Hepatic stellate cell (primary cell): ENCODE measurements at regions not wholly inside any gene's neighbourhood (a gene's known extent, or its start where the extent isn't known, plus 50 kb on each side); places are given as distances from the start of the nearest gene placed in this dataset.
"Not testable (repeated sequence)": the region's sequence is repeated elsewhere in the genome, so short reads cannot be mapped to it uniquely, and the experiment has no call there.

Source experiments
- DNase-seq: peaks from one replicate; pipeline ENCODE4 v3.0.0; 2011; ENCODE audit warnings: low spot score

DNA sequence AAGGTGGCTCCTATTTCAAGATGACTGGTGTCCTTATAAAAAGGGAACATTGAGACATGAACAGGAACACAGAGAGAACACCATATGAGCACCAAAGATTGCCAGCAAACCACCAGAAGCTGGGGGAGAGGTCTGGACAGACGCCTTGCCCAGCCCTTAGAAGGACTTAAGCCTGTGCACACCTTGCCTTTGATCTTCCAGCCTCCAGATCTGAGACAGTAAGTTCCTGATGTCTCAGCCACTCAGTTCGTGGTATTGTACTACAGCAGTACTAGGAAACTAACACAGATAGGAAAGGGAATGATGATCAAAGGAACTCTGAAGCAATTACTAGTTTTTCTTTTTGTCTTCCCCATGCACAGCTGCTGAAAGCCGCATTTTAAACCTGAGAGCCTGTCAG lies 137.3 kb upstream of the FHL2 start:
- no peak for DNase-seq

DNA sequence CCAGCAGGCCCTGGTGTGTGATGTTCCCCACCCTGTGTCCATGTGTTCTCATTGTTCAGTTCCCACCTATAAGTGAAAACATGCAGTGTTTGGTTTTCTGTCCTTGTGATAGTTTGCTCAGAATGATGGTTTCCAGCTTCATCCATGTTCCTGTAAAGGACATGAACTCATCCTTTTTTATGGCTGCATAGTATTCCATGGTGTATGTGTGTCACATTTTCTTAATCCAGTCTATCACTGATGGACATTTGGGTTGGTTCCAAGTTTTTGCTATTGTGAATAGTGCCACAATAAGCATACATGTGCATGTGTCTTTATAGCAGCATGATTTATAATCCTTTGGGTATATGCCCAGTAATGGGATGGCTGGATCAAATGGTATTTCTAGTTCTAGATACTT lies 130.4 kb upstream of the FHL2 start:
- DNase-seq = not testable (repeated sequence)

DNA sequence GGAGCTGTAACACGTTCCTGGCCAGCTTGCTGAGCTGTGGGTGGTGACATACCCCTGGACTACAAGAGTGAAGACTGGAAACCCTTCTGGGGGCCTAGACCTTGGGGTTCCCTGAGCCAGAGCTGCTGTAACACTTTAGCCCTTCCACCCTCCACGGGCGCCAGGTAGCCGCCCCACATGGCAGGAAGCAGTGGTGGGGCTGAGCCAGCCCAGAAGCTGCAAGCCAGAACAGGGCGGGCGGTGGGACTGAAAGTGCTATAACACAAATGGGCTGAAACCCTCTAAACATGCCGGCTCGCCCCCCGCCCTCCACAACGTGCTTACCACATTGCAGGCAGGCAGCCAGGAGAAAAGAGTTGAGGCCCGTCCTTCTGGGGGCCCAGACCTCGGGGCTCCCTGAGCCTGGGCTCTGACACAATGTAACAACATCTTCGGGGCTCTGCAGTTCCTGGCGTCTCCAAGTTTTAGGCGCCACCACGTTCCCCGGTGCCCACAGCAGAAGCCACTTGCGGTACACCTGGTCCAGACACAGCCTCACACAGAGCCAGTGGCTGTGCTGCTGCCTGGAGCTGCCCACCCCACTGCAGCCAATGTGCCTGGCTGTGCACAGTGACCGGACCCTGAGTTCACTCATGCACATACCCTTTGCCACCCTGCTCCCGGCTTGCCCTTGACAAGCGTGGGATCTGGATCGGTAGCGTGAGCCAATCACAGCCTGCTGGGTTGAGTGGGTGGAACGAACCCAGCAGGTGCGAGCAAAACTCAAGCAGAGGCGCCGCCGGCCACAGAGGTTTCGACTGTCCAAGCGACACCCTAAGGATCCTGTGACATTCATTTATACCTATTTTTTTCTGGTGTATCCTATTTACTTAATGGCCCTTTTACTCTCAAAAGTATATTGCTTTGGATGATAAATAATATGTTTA lies 127.4 kb upstream of the FHL2 start:
- DNase-seq = no peak

DNA sequence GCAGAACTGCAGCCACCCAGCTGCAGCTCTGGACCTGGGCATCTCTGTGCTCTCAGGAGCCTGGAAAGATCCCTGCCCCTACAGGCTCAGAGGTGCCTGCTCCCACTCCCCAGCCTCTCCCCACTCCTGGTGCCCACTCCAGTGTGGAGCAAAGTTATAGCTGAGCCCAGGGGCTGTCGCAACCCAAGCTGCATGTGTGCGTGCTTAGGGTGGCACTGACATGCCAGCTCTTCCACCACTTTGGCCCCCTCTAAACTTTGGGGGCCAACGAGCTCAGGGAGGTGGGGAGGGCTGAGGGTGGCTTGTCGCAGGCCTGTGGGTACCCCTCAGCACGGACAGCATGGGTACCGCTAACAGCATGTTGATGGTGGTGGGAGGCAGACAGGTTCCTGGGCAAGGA lies 126.3 kb upstream of the FHL2 start:
- DNase-seq = no peak

DNA sequence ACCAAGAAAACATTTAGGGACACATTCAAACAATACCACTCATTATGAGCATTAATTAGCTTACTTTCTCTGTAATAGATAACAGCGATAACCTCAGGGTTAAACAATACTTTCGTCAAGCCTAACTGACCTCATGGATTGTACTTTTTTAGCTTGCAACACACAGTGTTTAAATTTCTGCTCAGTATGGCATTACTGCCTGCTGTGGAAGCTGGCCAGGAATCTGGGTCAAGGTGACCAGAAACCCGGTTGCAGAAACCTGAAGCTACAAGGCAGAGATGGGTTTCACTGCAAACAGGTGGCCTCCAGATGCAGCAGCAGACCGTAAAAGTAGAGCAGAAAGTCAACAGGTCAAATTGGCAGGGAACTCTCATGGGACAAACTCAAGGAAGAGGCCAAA lies 123.8 kb upstream of the FHL2 start:
- no peak for DNase-seq

DNA sequence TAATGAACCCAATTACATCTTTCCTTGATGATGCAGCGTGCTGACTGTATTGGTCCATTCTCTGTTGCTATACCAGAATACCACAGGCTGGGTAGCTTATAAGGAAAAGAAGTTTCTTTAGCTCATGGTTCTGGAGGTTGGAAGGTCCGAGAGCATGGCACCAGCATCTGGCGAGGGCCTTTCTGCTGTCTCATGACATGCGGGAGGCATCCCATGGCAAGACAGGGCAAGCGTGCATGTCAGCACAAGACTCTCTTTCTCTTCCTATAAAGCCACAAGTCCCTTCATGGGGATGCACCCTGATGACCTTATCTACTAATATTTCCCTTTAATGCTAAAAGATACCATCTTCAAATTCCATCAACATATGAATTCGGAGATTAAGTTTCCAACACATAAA lies 122.8 kb upstream of the FHL2 start:
- DNase-seq = no peak

DNA sequence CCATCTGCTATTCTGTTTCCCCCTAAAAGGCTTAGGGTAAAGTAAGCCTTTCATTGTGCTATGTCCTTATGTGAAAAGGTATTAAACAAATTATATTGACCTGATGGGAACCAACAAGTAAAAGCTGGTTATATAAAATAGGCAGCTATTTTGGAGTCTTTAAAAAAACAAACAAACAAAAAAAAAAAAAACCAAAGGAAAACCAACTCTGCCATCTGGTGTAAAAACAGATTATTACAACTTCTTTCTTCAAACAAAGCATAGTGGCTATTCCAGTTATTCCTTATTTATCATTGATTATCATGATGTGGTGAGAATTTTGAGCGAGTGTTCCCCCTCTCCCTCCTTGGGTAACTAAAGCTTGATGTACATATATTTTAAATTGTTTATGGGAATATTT lies 122.3 kb upstream of the FHL2 start:
- DNase-seq = no peak

DNA sequence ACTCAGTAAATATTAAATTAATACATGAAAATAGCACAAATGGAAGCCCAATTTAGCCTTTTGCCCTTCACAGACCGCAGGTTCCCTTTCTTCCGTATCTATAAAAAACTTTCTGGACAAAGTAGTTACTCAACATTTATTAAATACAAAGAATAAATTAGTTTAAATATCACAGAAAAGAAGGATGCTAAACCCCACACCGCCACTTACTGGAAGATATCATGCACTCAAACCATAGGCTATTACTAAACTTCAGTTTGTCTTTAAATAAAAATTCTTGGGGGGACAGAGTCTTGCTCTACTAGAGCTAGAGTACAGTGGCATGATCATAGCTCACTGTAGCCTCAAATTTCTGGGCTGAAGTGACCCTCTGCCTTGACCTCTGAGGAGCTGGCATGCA lies 120.7 kb upstream of the FHL2 start:
- no peak for DNase-seq

DNA sequence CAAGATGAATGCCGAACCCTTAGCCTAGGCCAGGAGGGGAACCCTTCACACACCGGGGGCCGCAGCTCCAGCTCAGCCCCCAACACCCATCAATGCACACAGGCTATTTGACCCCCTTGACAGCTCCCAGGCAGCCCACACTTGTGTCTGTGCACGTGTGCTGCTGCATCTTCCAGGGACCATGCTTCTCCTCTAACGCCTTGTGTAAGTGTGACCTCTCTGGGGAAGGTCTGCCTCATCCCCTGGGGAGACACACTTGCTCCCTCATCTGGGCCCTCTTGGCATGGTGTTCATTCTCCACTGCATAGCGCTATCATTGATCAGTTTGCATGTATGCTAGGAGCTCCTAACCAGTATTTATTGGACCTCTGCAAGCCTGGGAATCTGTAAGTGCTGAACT lies 120.0 kb upstream of the FHL2 start:
- DNase-seq = no peak

DNA sequence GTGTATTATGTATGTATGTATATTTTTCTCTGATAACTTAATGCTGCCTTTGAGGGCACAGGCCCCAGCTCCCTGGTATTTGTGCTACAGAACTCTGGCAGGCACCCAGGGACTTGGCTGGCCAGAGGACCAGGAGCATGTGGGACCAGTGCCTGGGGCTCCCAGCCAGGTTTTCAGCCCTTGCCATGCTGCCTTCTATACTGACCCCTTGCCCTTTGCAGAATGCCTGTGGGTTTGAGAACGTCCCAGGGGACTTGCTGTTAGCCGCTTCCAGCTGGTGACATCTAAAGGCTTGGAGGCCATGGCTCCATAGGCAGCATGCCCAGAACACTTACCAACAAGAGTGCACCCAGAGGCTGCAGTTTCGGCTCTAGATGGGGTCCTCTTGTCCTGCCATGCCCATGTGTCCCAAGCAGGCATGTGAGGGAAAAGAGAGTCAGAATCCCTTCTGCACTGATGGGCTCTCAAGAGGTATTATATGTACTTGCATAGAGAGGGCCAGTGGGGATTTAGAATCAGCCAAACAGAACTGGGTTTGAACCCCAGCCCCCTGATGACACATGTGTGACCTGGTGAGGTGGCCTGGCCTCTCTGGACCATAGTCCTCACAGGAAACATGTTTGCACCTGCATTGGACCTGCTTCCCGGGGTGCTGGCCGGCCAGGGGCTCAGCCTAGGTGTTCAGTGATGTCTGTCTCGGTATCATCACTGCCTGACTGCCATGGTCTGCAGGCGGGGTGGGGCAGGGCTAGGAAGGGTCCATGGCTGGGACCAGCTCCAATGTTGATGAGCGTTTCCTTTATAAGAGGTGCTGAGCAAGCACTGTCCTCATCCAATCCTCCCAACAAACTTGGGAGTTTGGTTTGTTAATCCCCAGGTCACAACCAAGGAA lies 119.2 kb upstream of the FHL2 start:
- peak; percentile 51 for DNase-seq

DNA sequence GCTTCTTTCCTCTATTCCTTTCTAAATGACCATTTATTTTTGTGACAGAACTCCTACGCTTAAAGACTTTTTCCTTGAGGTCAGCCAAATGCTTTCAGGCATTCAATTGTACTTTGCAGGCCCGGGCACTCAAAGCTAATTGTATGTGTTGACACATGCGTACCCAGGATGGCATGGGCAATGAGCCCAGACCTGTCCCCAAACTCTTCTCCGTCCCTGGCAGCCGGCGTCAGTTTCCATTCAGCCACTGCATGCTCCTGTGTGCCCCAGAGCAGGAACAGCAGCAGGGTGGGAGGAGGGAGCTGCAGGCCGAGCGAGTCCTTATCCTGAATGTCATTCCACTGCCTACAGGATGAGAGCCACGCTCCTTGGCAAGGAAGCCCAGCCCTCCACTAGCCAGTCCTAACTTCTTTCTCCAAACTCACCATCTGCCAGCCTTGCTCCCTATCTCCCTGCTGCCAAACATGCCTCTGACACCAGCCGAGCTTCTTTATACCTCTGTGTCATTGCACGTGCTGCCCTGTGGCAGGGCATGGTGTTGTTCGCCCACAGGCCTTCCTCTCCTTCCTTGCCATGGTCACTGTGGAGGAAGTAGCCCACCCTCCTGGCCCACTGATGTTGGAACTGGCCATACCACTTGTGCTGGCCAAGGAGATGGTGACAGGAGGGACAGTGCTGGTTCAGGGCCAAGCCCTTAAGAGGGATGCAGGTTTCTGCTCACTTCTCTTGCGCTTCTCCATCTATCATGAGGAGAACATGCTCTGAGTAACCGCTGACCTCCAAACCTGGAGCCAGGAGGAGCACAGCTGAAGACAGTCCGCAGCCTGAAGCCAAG lies 116.9 kb upstream of the FHL2 start:
- DNase-seq = no peak

DNA sequence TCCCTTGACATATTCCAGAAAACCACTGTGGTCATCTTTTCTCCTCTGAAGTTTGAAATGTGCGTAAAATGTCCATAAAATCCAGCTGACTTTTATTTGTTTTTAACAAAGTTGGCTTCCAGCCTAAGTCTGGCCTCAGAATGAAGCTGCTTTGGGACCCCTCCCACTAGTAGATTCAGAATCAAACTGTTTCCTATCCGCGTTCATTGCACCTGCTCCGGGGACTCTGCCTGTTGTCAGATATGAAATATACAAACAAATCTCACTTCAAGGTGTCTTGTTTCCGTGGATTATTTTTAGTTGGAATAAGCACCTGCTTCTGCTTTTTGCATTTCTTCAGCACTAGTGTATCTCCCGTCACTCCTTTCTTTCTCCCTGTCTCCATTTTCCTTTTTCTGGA lies 115.7 kb upstream of the FHL2 start:
- DNase-seq = no peak

DNA sequence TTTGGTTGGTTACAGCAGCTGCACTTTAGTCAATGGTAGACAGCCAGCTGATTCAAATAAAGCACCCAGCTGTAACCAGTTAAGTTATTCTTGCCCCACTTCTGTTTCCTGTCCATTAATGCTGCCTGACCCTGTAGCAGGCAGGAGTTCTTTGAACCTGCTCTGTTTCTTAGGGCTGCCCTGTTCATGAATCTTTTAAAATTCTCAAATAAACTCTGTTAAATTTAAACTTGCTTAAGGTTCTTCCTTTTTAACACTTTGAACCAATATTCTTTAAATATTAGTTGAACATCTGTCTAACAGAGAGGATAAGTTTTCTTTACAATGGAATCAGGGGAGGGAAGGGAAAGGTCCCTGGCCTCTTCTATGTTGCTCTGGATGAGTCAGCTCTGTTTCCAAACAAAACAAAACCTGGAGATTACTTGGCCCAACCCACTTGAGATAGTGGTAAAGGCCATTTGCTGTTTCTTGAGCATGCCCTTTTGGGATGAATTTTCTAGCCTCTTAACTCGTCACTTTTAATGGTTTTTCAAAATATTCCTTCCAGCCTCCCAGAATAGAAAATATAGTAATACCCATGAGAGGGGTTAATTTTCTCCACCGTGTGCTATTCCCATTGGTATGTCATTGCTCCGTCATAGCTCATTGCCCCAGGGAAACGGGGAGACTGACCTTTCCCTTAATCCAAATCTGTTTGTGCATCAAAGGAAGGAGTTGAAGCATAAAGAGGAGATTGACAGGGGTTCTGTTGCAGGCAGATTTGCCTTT lies 112.1 kb upstream of the FHL2 start:
- peak; percentile 37 for DNase-seq

DNA sequence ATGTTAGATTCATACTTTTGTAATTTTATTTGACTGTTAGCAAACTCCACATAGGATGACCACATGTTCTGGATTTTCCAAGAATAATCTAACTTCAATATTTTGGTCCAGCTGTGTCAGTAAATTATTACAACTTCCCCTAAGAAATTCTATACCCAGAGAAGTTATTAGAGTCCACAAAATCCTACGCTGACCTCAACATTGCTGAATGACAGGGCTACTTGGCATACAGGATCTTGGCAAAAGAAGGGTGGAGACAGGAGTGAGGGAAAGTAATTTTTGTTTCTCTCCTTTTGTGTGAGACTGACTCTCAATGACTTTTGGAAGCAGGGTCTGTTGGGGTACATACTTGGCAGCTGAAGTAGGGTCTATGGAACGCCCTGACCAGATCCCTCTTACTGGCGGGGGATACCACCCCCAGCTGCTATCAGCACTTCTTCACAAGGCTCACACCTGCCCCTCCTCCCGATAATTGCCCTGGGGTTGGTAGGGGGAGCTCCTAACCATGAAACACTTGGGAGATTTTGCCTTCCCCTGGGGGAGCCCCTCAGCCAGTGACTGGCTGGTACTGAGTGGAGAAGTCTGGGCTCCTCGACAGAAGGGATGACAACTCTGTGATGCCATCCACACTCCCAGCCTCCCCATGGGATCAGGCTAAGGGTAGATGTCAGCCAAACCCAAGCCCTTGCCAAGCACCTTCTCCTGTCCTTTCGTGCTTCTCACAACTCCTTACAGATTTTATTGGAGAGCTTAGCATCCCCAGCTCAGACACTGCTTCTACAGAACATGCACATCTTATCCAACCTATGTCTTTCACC lies 110.6 kb upstream of the FHL2 start:
- no peak for DNase-seq

DNA sequence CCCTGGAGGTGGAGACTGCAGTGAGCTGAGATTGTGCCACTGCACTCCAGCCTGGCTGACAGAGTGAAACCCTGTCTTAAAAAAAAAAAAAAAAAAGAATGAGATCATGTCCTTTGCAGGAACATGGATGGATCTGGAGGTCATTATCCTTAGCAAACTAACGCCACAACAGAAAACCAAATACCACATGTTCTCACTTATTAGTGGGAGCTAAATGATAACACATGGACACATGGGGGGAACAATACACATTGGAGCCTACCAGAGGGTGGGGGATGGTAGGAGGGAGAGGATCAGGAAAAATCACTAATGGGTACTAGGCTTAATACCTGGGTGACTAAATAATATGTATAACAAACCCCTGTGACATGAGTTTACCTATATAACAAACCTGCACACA lies 108.0 kb upstream of the FHL2 start:
- not testable (repeated sequence) for DNase-seq

DNA sequence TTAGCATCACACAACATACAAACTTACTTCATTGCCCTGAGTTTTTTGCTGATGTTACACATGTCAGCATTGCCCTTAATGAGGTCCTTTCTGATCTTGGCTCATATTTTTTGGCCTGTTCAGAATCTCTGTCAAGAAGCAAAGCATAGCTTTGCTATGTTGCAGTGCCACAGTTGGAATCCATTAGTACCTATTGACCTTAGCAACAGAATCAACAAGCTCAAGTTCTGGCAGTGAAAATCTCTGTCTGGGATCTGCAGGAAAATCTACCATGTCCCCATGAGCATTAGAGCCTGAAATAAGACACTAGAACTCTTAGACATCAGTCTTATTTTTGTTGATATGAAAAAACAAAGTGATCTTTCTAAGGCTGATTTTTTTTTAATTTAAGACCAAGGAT lies 105.6 kb upstream of the FHL2 start:
- no peak for DNase-seq

DNA sequence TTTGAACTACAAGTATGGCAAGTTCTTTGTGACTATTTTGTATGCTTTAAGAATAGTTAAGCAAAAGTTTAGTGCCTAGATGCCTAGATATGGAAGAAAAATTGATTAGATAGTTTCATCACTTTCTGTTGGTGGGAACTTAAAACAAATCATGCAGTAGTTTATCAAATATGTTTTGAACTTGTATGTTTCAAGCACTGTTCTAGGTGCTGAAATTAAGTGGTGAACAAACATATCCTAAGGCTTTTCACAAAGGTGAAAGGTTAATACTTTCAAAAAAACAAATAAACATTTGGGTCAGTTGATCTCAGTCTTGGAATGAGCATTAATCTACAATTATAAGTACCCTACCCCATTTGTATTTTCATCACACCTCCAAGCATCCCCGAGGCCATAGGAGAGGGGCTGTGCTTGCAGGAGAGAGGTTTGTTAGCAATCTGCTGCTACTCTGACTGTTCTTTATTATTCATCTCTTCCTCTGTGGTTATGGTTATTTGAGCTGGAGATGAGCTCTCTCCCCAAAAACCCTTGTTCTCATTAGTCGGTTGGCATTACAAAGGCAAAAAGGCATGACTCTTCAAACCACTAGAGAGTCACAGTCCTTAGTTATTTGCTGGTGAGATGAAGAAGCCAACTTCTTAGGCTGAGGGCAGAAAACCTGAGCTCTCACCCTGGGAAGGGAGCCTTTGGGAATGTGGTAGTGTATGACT lies 103.9 kb upstream of the FHL2 start:
- DNase-seq = no peak

DNA sequence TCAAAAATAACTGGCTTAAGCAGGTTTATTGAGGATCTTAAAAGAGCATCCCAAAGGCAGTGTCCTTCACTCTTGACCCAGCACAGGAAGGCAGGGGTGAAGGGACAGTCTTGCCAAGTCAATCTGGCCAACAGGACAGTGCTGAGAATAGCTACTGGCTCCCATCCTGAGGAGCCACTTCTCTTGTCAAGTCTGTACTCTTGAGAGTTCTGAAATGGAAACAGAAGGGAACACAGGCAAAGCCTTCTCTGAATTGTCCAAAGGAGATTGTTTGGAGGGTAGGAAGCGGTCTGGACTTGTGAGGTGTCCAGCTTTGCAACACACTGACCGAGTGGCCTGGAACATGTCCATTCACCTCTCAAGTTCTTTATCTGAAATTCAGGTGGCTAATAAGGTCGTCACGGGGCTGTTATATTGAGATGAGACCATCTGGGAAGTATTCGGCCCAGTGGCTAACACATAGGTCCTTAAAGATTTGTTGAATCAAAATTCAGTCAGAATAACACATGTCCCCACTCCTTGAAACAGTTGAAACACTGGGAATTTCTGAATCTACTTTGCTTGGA lies 99.5 kb upstream of the FHL2 start:
- no peak for DNase-seq

DNA sequence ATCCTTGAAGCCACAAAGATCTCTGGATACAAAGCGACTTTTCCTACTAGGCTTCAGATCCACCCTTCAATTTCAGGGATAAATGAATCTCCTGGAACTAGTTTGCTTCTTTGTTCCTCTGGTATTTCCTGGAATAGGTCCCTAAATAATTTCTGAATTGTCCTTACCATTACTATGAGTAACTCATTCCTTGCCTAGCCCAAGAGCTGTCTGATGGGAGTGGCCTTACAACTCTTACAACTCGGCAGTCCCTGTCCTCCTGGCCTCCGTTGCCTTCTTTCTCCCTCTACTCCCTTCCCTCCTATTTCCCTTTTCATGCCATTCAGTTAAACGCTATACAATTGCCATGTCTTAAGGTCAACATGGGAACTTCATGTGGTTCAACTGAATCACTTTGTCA lies 98.2 kb upstream of the FHL2 start:
- no peak for DNase-seq

DNA sequence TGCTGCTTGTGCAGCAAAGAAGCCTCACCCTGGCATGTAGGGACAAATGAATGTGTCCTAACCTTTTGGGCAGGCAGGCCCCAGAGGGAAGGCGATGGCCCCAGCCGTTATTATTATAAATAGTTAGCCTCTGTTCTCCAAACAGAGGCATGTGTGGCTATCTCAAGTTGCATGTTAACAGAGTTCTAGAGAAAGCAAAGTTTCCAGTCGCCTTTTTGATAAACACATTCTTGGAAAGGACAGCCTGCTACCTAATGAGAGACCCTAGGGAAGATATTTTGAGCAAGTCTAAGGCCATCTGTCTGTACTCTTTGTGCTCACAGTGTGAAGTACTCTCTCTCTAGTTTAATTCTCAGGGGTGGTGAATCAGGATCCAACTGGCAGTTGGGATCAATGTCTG lies 97.4 kb upstream of the FHL2 start:
- DNase-seq = no peak
